ENCODE measurements at regions not wholly inside any gene's neighbourhood (a gene's known extent, or its start where the extent isn't known, plus 50 kb on each side); places are given as distances from the start of the nearest gene placed in this dataset.
"Not testable (repeated sequence)": the region's sequence is repeated elsewhere in the genome, so short reads cannot be mapped to it uniquely, and the experiment has no call there.

DNA sequence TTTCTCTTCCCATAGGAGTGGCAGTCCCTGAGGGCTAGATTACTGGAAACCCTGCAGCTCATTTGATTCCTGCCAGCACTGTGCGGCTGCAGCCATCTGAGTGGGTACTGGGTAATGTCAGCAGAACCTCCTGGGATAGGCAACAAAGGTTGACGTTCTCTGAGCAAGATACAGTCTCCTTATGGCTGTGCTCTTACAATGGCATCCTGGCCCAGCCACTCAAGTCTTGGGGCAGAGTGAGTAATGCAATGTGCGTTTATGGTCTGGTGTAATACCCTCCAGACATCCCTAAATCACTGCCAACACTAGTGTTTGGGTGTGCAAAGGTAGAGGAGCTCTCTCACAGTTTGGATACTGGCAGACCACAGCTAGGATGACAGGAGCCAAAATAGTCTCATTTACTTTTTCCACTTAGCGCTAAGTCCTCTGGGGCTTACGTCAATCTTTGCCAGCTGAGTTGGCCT, 775.8 kb downstream of the ZNF385D start:
- DNase-seq = no peak
- intact Hi-C loops (cut with DNase I) = no loop called here
- no peak overlapping the region for H3K4me3 ChIP-seq
- peaks cover 0 to 4% of the 10 kb centered on the region in 2 donors for H3K9me3 ChIP-seq
- no peaks in the 10 kb centered on the region for H3K4me1 ChIP-seq
- H3K27me3 ChIP-seq = no peaks in the 10 kb centered on the region
- H3K36me3 ChIP-seq = no peaks in the 10 kb centered on the region
- no peak for ATAC-seq
- TF ChIP-seq, protein P1, sequence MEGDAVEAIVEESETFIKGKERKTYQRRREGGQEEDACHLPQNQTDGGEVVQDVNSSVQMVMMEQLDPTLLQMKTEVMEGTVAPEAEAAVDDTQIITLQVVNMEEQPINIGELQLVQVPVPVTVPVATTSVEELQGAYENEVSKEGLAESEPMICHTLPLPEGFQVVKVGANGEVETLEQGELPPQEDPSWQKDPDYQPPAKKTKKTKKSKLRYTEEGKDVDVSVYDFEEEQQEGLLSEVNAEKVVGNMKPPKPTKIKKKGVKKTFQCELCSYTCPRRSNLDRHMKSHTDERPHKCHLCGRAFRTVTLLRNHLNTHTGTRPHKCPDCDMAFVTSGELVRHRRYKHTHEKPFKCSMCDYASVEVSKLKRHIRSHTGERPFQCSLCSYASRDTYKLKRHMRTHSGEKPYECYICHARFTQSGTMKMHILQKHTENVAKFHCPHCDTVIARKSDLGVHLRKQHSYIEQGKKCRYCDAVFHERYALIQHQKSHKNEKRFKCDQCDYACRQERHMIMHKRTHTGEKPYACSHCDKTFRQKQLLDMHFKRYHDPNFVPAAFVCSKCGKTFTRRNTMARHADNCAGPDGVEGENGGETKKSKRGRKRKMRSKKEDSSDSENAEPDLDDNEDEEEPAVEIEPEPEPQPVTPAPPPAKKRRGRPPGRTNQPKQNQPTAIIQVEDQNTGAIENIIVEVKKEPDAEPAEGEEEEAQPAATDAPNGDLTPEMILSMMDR (IDR thresholded peaks at IDR 0.05) = no peak
- no peak overlapping the region for H3K27ac ChIP-seq

DNA sequence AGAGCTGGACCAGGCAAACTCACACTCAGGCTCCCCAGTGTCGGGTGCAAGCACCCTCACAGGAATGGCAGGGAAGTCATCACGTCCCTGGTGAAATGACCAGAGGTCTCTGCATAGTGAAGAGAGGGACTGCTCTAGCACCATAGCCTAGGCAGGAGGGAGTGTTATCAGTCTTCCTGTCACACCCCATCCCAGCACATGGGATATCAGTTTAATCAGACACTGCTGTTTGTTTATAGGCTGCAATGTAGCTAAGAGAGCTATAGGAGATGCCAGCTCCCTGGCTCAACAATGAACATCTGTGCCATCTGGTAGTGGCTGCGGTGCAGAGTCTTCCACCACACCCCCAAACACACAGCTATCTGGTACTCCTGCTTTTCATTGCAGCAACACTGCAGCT, 776.6 kb downstream of the ZNF385D start:
- no peaks in the 10 kb centered on the region for H3K4me1 ChIP-seq
- no peaks in the 10 kb centered on the region for H3K36me3 ChIP-seq
- H3K27ac ChIP-seq = no peak overlapping the region
- intact Hi-C loops (cut with DNase I) = no loop called here
- no peak overlapping the region for H3K4me3 ChIP-seq
- H3K9me3 ChIP-seq = peaks cover 0 to 11% of the 10 kb centered on the region in 2 donors
- TF ChIP-seq, protein P1 (IDR thresholded peaks at IDR 0.05) = no peak
- ATAC-seq (no peak), DNase-seq (no peak)
- H3K27me3 ChIP-seq = no peaks in the 10 kb centered on the region

DNA sequence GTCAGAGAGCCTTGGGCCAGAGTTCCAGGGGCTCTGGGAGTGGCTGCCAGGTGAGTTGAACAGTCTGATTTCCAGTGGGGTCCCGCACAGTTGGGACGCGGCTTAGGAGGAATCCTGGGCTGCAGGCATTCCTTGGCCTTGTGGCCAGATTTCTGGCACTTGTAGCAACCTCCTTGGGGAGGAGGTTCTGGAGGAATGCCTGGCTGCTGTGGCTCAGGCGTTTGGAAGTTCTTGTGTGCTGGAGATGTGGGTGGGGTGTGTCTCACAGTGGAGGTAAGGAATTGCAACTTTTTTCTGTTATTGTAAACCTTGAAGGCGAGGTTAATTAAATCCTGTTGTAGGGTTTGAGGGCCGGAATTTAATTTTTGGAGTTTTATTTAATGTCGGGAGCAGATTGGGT, 780.2 kb downstream of the ZNF385D start:
- intact Hi-C loops (cut with DNase I); H3K36me3 ChIP-seq; ATAC-seq; H3K4me3 ChIP-seq; H3K4me1 ChIP-seq; DNase-seq; H3K27ac ChIP-seq; H3K27me3 ChIP-seq: not testable (repeated sequence)
- H3K9me3 ChIP-seq = peaks cover 0 to 12% of the 10 kb centered on the region in 2 donors

DNA sequence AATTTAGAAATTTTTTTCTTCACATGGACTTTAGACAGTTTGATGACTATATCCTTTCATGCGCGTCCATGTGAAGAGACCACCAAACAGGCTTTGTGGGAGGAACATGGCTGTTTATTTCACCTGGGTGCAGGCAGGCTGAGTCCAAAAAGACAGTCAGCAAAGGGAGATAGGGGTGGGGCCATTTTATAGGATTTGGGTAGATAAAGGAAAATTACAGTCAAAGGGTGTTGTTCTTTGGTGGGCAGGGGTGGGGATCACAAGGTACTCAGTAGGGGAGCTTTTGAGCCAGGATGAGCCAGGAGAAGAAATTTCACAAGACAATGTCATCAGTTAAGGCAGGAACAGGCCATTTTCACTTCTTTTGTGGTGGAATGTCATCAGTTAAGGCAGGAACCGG, 781.5 kb upstream of the SGO1 start:
- intact Hi-C loops (cut with DNase I); H3K4me1 ChIP-seq; H3K27ac ChIP-seq; DNase-seq; ATAC-seq; H3K27me3 ChIP-seq; H3K36me3 ChIP-seq; H3K9me3 ChIP-seq; H3K4me3 ChIP-seq: not testable (repeated sequence)

DNA sequence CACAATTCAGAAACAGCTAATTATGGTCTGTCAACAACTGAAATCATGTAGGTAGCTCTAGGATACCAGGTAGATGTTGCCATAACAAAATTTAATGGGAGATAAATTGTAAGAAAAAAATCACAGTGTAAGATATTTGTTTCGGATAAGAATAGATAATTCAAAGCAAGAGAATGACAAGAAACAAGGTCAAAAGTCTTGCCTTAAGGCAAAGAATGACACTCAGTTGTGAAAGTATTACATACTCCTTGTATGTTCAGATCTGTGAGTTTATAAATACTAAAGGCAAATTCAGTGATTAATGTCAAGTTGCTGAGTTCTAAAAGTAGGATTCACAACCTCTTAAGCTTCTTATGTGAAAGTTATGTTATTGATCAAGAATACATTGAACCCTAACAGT, 772.2 kb upstream of the SGO1 start:
- DNase-seq (no peak), ATAC-seq (no peak)
- intact Hi-C loops (cut with DNase I) = no loop called here
- no peaks in the 10 kb centered on the region for H3K4me1 ChIP-seq
- peaks cover 0 to 6% of the 10 kb centered on the region in 2 donors for H3K9me3 ChIP-seq
- H3K4me3 ChIP-seq = no peak overlapping the region
- TF ChIP-seq, protein P1 (IDR thresholded peaks at IDR 0.05) = no peak
- H3K27me3 ChIP-seq = no peaks in the 10 kb centered on the region
- H3K27ac ChIP-seq = no peak overlapping the region
- H3K36me3 ChIP-seq = no peaks in the 10 kb centered on the region

DNA sequence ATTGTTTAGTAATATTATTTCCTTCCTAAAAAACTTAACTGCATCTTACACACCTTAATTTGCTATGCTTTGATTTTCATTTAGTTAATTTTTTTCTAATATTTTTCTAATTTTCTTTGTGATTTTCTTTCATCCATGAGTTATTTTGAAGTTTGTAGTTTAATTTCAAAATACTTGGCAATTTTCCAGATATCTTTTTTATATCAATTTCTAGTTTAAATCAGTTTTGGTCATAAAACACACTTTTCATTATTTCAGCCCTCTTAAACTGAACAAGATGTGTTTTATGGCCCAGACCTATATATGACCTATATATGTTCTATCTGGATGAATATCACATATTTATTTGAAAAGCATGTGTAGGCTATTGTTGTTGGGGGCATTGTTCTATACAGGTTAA, 759.9 kb upstream of the SGO1 start:
- TF ChIP-seq, protein P1 (IDR thresholded peaks at IDR 0.05) = no peak
- Histone ChIP-seq H3K4me1 (no peaks in the 10 kb centered on the region), H3K27ac (no peak overlapping the region), H3K36me3 (no peaks in the 10 kb centered on the region), H3K27me3 (no peaks in the 10 kb centered on the region), H3K4me3 (no peak overlapping the region), H3K9me3 (peaks cover 0 to 2% of the 10 kb centered on the region in 2 donors)
- DNase-seq (no peak), ATAC-seq (no peak)
- intact Hi-C loops (cut with DNase I) = no loop called here

Data from left lung (tissue), 4 donors.